Nephron progenitor cell (in vitro differentiated cells): ENCODE measurements at regions not wholly inside any gene's neighbourhood (a gene's known extent, or its start where the extent isn't known, plus 50 kb on each side); places are given as distances from the start of the nearest gene placed in this dataset.

Source experiments
- DNase-seq: peaks from one replicate; pipeline ENCODE4 v3.0.0; 2021
- H3K27ac Mint-ChIP-seq: 2 replicates; pipeline ENCODE4 v1.8.0; 2021; ENCODE audit warnings: mild to moderate bottlenecking, moderate library complexity, mixed read lengths
- H3K27me3 Mint-ChIP-seq: 2 replicates; pipeline ENCODE4 v1.8.0; 2021; ENCODE audit warnings: mild to moderate bottlenecking, low read depth, mixed read lengths; ENCODE audit not compliant: poor library complexity
- H3K36me3 Mint-ChIP-seq: 2 replicates; pipeline ENCODE4 v1.8.0; 2021; ENCODE audit warnings: low read depth, mixed read lengths
- H3K4me1 Mint-ChIP-seq: 2 replicates; pipeline ENCODE4 v1.8.0; 2021; ENCODE audit warnings: mixed read lengths
- H3K4me3 Mint-ChIP-seq: 2 replicates; pipeline ENCODE4 v1.8.0; 2021; ENCODE audit warnings: mild to moderate bottlenecking, moderate library complexity, mixed read lengths
- H3K9me3 Mint-ChIP-seq: 2 replicates; pipeline ENCODE4 v1.8.0; 2021; ENCODE audit warnings: mild to moderate bottlenecking, moderate library complexity, mixed read lengths
- CTCF ChIP-seq: fragments of 200-600 bp; sonication (generic); IDR thresholded peaks from 2 replicates; pipeline ENCODE4 v1.5.0; 2021; ENCODE audit warnings: antibody characterized with exemption

GRCh38 chr7:35386816-35387706, 133.2 kb upstream of the TBX20 start:
- no peak overlapping the region for H3K27ac Mint-ChIP-seq
- TF ChIP-seq CTCF, result no peak
- no peaks in the 10 kb centered on the region for H3K36me3 Mint-ChIP-seq
- H3K27me3 Mint-ChIP-seq, result peaks cover 33% of the 10 kb centered on the region
- no peak for DNase-seq
- H3K4me3 Mint-ChIP-seq, result no peak overlapping the region
- peaks cover 8% of the 10 kb centered on the region for H3K4me1 Mint-ChIP-seq
- H3K9me3 Mint-ChIP-seq, result no peaks in the 10 kb centered on the region

- DNase-seq, result no peak
Observed at GRCh38 chr7:35386082-35386815, 132.3 kb upstream of the TBX20 start.

GRCh38 chr7:35384761-35385700, 131.1 kb upstream of the TBX20 start:
- peaks cover 3% of the 10 kb centered on the region for H3K4me1 Mint-ChIP-seq
- no peak for DNase-seq
- H3K4me3 Mint-ChIP-seq, result no peak overlapping the region
- H3K27ac Mint-ChIP-seq, result no peak overlapping the region
- H3K36me3 Mint-ChIP-seq, result no peaks in the 10 kb centered on the region
- H3K27me3 Mint-ChIP-seq, result peaks cover 19% of the 10 kb centered on the region
- H3K9me3 Mint-ChIP-seq, result no peaks in the 10 kb centered on the region
- no peak for TF ChIP-seq CTCF

More at GRCh38 chr7:35386082-35386815, 132.3 kb upstream of the TBX20 start:
- H3K9me3 Mint-ChIP-seq, result no peaks in the 10 kb centered on the region
- no peak for TF ChIP-seq CTCF
- H3K27ac Mint-ChIP-seq, result no peak overlapping the region
- no peak overlapping the region for H3K4me3 Mint-ChIP-seq
- peaks cover 28% of the 10 kb centered on the region for H3K27me3 Mint-ChIP-seq
- H3K36me3 Mint-ChIP-seq, result no peaks in the 10 kb centered on the region
- peaks cover 8% of the 10 kb centered on the region for H3K4me1 Mint-ChIP-seq

- Mint-ChIP-seq H3K27ac (no peak overlapping the region), H3K9me3 (no peaks in the 10 kb centered on the region), H3K4me3 (no peak overlapping the region), H3K4me1 (no peaks in the 10 kb centered on the region), H3K27me3 (peaks cover 24% of the 10 kb centered on the region), H3K36me3 (no peaks in the 10 kb centered on the region)
- no peak for TF ChIP-seq CTCF
- no peak for DNase-seq
Observed at GRCh38 chr7:35380739-35381224, 126.9 kb upstream of the TBX20 start.

- H3K4me3 Mint-ChIP-seq, result no peak overlapping the region
Observed at GRCh38 chr7:35379481-35379880, 125.6 kb upstream of the TBX20 start.

More at GRCh38 chr7:35379481-35379880, 125.6 kb upstream of the TBX20 start:
- DNase-seq, result no peak
- no peak for TF ChIP-seq CTCF
- Mint-ChIP-seq H3K9me3 (peaks cover 3% of the 10 kb centered on the region), H3K27ac (no peak overlapping the region), H3K4me1 (no peaks in the 10 kb centered on the region), H3K36me3 (no peaks in the 10 kb centered on the region), H3K27me3 (peaks cover 25% of the 10 kb centered on the region)
